ENCODE measurements at regions not wholly inside any gene's neighbourhood (a gene's known extent, or its start where the extent isn't known, plus 50 kb on each side); places are given as distances from the start of the nearest gene placed in this dataset.

GRCh38 chr9:111114486-111114885 is 76.2 kb upstream of the LPAR1 start:
- Histone ChIP-seq H3K36me3 (ENCODE audit: control insufficient read depth in 2 of 2, insufficient read depth in 2 of 2, low read length in 2 of 2) (no peaks in the 10 kb centered on the region), H3K27me3 (ENCODE audit: control insufficient read depth in 2 of 2, insufficient read depth in 2 of 2, low read length in 2 of 2) (no peaks in the 10 kb centered on the region), H3K27ac (ENCODE audit: low read depth in 2 of 2, low read length in 2 of 2) (no peak overlapping the region), H3K9me3 (ENCODE audit: control insufficient read depth in 2 of 2, low read length in 2 of 2) (no peaks in the 10 kb centered on the region), H3K9ac (ENCODE audit: low read depth in 1 of 2, low read length in 2 of 2) (no peak overlapping the region), H3K4me1 (ENCODE audit: control insufficient read depth in 2 of 2, insufficient read depth in 2 of 2, low read length in 2 of 2) (no peaks in the 10 kb centered on the region), H3K4me3 (ENCODE audit: low read length in 2 of 2) (no peak overlapping the region)

GRCh38 chr9:111113712-111114111 is 75.4 kb upstream of the LPAR1 start:
- Histone ChIP-seq H3K36me3 (ENCODE audit: control insufficient read depth in 2 of 2, insufficient read depth in 2 of 2, low read length in 2 of 2) (no peaks in the 10 kb centered on the region), H3K27me3 (ENCODE audit: control insufficient read depth in 2 of 2, insufficient read depth in 2 of 2, low read length in 2 of 2) (no peaks in the 10 kb centered on the region), H3K4me3 (ENCODE audit: low read length in 2 of 2) (no peak overlapping the region), H3K27ac (ENCODE audit: low read depth in 2 of 2, low read length in 2 of 2) (no peak overlapping the region), H3K9me3 (ENCODE audit: control insufficient read depth in 2 of 2, low read length in 2 of 2) (no peaks in the 10 kb centered on the region), H3K4me1 (ENCODE audit: control insufficient read depth in 2 of 2, insufficient read depth in 2 of 2, low read length in 2 of 2) (no peaks in the 10 kb centered on the region), H3K9ac (ENCODE audit: low read depth in 1 of 2, low read length in 2 of 2) (no peak overlapping the region)

- Histone ChIP-seq H3K4me3 (ENCODE audit: low read length in 2 of 2) (no peak overlapping the region), H3K36me3 (ENCODE audit: control insufficient read depth in 2 of 2, insufficient read depth in 2 of 2, low read length in 2 of 2) (no peaks in the 10 kb centered on the region), H3K27me3 (ENCODE audit: control insufficient read depth in 2 of 2, insufficient read depth in 2 of 2, low read length in 2 of 2) (no peaks in the 10 kb centered on the region), H3K27ac (ENCODE audit: low read depth in 2 of 2, low read length in 2 of 2) (no peak overlapping the region), H3K4me1 (ENCODE audit: control insufficient read depth in 2 of 2, insufficient read depth in 2 of 2, low read length in 2 of 2) (no peaks in the 10 kb centered on the region), H3K9me3 (ENCODE audit: control insufficient read depth in 2 of 2, low read length in 2 of 2) (no peaks in the 10 kb centered on the region), H3K9ac (ENCODE audit: low read depth in 1 of 2, low read length in 2 of 2) (no peak overlapping the region)
Observed at GRCh38 chr9:111110805-111111204, 72.5 kb upstream of the LPAR1 start.

GRCh38 chr9:111108946-111109345 is 70.7 kb upstream of the LPAR1 start:
- H3K4me1 ChIP-seq (ENCODE audit: control insufficient read depth in 2 of 2, insufficient read depth in 2 of 2, low read length in 2 of 2) = no peaks in the 10 kb centered on the region
- H3K9me3 ChIP-seq (ENCODE audit: control insufficient read depth in 2 of 2, low read length in 2 of 2) = no peaks in the 10 kb centered on the region
- H3K36me3 ChIP-seq (ENCODE audit: control insufficient read depth in 2 of 2, insufficient read depth in 2 of 2, low read length in 2 of 2) = no peaks in the 10 kb centered on the region
- no peak overlapping the region for H3K4me3 ChIP-seq (ENCODE audit: low read length in 2 of 2)
- no peak overlapping the region for H3K27ac ChIP-seq (ENCODE audit: low read depth in 2 of 2, low read length in 2 of 2)
- H3K27me3 ChIP-seq (ENCODE audit: control insufficient read depth in 2 of 2, insufficient read depth in 2 of 2, low read length in 2 of 2) = no peaks in the 10 kb centered on the region
- no peak overlapping the region for H3K9ac ChIP-seq (ENCODE audit: low read depth in 1 of 2, low read length in 2 of 2)

- Histone ChIP-seq H3K36me3 (ENCODE audit: control insufficient read depth in 2 of 2, insufficient read depth in 2 of 2, low read length in 2 of 2) (no peaks in the 10 kb centered on the region), H3K9ac (ENCODE audit: low read depth in 1 of 2, low read length in 2 of 2) (no peak overlapping the region), H3K9me3 (ENCODE audit: control insufficient read depth in 2 of 2, low read length in 2 of 2) (no peaks in the 10 kb centered on the region)
Observed at GRCh38 chr9:111107141-111107540, 68.9 kb upstream of the LPAR1 start.

GRCh38 chr9:111106202-111106601 is 67.9 kb upstream of the LPAR1 start:
- no peak overlapping the region for H3K27ac ChIP-seq (ENCODE audit: low read depth in 2 of 2, low read length in 2 of 2)
- H3K36me3 ChIP-seq (ENCODE audit: control insufficient read depth in 2 of 2, insufficient read depth in 2 of 2, low read length in 2 of 2) = no peaks in the 10 kb centered on the region
- H3K9me3 ChIP-seq (ENCODE audit: control insufficient read depth in 2 of 2, low read length in 2 of 2) = no peaks in the 10 kb centered on the region
- H3K27me3 ChIP-seq (ENCODE audit: control insufficient read depth in 2 of 2, insufficient read depth in 2 of 2, low read length in 2 of 2) = no peaks in the 10 kb centered on the region
- no peaks in the 10 kb centered on the region for H3K4me1 ChIP-seq (ENCODE audit: control insufficient read depth in 2 of 2, insufficient read depth in 2 of 2, low read length in 2 of 2)
- no peak overlapping the region for H3K4me3 ChIP-seq (ENCODE audit: low read length in 2 of 2)
- no peak overlapping the region for H3K9ac ChIP-seq (ENCODE audit: low read depth in 1 of 2, low read length in 2 of 2)

More at GRCh38 chr9:111107141-111107540, 68.9 kb upstream of the LPAR1 start:
- Histone ChIP-seq H3K27me3 (ENCODE audit: control insufficient read depth in 2 of 2, insufficient read depth in 2 of 2, low read length in 2 of 2) (no peaks in the 10 kb centered on the region), H3K4me3 (ENCODE audit: low read length in 2 of 2) (no peak overlapping the region), H3K4me1 (ENCODE audit: control insufficient read depth in 2 of 2, insufficient read depth in 2 of 2, low read length in 2 of 2) (no peaks in the 10 kb centered on the region), H3K27ac (ENCODE audit: low read depth in 2 of 2, low read length in 2 of 2) (no peak overlapping the region)

- Histone ChIP-seq H3K9me3 (ENCODE audit: control insufficient read depth in 2 of 2, low read length in 2 of 2) (no peaks in the 10 kb centered on the region), H3K36me3 (ENCODE audit: control insufficient read depth in 2 of 2, insufficient read depth in 2 of 2, low read length in 2 of 2) (no peaks in the 10 kb centered on the region), H3K27me3 (ENCODE audit: control insufficient read depth in 2 of 2, insufficient read depth in 2 of 2, low read length in 2 of 2) (no peaks in the 10 kb centered on the region), H3K9ac (ENCODE audit: low read depth in 1 of 2, low read length in 2 of 2) (no peak overlapping the region), H3K4me3 (ENCODE audit: low read length in 2 of 2) (no peak overlapping the region), H3K4me1 (ENCODE audit: control insufficient read depth in 2 of 2, insufficient read depth in 2 of 2, low read length in 2 of 2) (peaks cover 3 to 9% of the 10 kb centered on the region in 2 donors), H3K27ac (ENCODE audit: low read depth in 2 of 2, low read length in 2 of 2) (no peak overlapping the region)
Observed at GRCh38 chr9:111102793-111103464, 64.7 kb upstream of the LPAR1 start.

GRCh38 chr9:111099199-111100008 is 61.1 kb upstream of the LPAR1 start:
- Histone ChIP-seq H3K9ac (ENCODE audit: low read depth in 1 of 2, low read length in 2 of 2) (no peak overlapping the region), H3K4me3 (ENCODE audit: low read length in 2 of 2) (no peak overlapping the region), H3K4me1 (ENCODE audit: control insufficient read depth in 2 of 2, insufficient read depth in 2 of 2, low read length in 2 of 2) (peaks cover 3 to 9% of the 10 kb centered on the region in 2 donors), H3K36me3 (ENCODE audit: control insufficient read depth in 2 of 2, insufficient read depth in 2 of 2, low read length in 2 of 2) (no peaks in the 10 kb centered on the region), H3K27ac (ENCODE audit: low read depth in 2 of 2, low read length in 2 of 2) (no peak overlapping the region), H3K9me3 (ENCODE audit: control insufficient read depth in 2 of 2, low read length in 2 of 2) (no peaks in the 10 kb centered on the region), H3K27me3 (ENCODE audit: control insufficient read depth in 2 of 2, insufficient read depth in 2 of 2, low read length in 2 of 2) (no peaks in the 10 kb centered on the region)

- Histone ChIP-seq H3K9ac (ENCODE audit: low read depth in 1 of 2, low read length in 2 of 2) (no peak overlapping the region), H3K36me3 (ENCODE audit: control insufficient read depth in 2 of 2, insufficient read depth in 2 of 2, low read length in 2 of 2) (no peaks in the 10 kb centered on the region), H3K9me3 (ENCODE audit: control insufficient read depth in 2 of 2, low read length in 2 of 2) (no peaks in the 10 kb centered on the region), H3K27ac (ENCODE audit: low read depth in 2 of 2, low read length in 2 of 2) (no peak overlapping the region), H3K4me1 (ENCODE audit: control insufficient read depth in 2 of 2, insufficient read depth in 2 of 2, low read length in 2 of 2) (peaks cover 3 to 9% of the 10 kb centered on the region in 2 donors), H3K27me3 (ENCODE audit: control insufficient read depth in 2 of 2, insufficient read depth in 2 of 2, low read length in 2 of 2) (no peaks in the 10 kb centered on the region), H3K4me3 (ENCODE audit: low read length in 2 of 2) (no peak overlapping the region)
Observed at GRCh38 chr9:111098093-111098492, 59.8 kb upstream of the LPAR1 start.

GRCh38 chr9:111096051-111096450 is 57.8 kb upstream of the LPAR1 start:
- Histone ChIP-seq H3K9me3 (ENCODE audit: control insufficient read depth in 2 of 2, low read length in 2 of 2) (no peaks in the 10 kb centered on the region), H3K9ac (ENCODE audit: low read depth in 1 of 2, low read length in 2 of 2) (no peak overlapping the region), H3K4me1 (ENCODE audit: control insufficient read depth in 2 of 2, insufficient read depth in 2 of 2, low read length in 2 of 2) (peaks cover 3 to 9% of the 10 kb centered on the region in 2 donors), H3K27ac (ENCODE audit: low read depth in 2 of 2, low read length in 2 of 2) (no peak overlapping the region), H3K4me3 (ENCODE audit: low read length in 2 of 2) (no peak overlapping the region), H3K27me3 (ENCODE audit: control insufficient read depth in 2 of 2, insufficient read depth in 2 of 2, low read length in 2 of 2) (no peaks in the 10 kb centered on the region), H3K36me3 (ENCODE audit: control insufficient read depth in 2 of 2, insufficient read depth in 2 of 2, low read length in 2 of 2) (no peaks in the 10 kb centered on the region)

Measured in mucosa of rectum (tissue), 2 donors.